ENCODE measurements at regions not wholly inside any gene's neighbourhood (a gene's known extent, or its start where the extent isn't known, plus 50 kb on each side); places are given as distances from the start of the nearest gene placed in this dataset.

- DNase-seq (ENCODE audit: low read depth in 2 of 2, low spot score in 1 of 2), result no peak
Measured at GRCh38 chr7:68417002-68417401, 1181.3 kb upstream of the AUTS2 start.

GRCh38 chr7:68417659-68418058, 1180.6 kb upstream of the AUTS2 start:
- DNase-seq (ENCODE audit: low read depth in 2 of 2, low spot score in 1 of 2), result no peak

- no peak for DNase-seq (ENCODE audit: low read depth in 2 of 2, low spot score in 1 of 2)
Measured at GRCh38 chr7:68420342-68421192, 1177.7 kb upstream of the AUTS2 start.

- no peak for DNase-seq (ENCODE audit: low read depth in 2 of 2, low spot score in 1 of 2)
Measured at GRCh38 chr7:68421712-68422111, 1176.6 kb upstream of the AUTS2 start.

GRCh38 chr7:68422281-68422680, 1176.0 kb upstream of the AUTS2 start:
- DNase-seq (ENCODE audit: low read depth in 2 of 2, low spot score in 1 of 2), result no peak

GRCh38 chr7:68423356-68423755, 1174.9 kb upstream of the AUTS2 start:
- no peak for DNase-seq (ENCODE audit: low read depth in 2 of 2, low spot score in 1 of 2)

GRCh38 chr7:68424658-68425297, 1173.5 kb upstream of the AUTS2 start:
- DNase-seq (ENCODE audit: low read depth in 2 of 2, low spot score in 1 of 2), result no peak

- DNase-seq (ENCODE audit: low read depth in 2 of 2, low spot score in 1 of 2), result no peak
Measured at GRCh38 chr7:68425377-68425776, 1172.9 kb upstream of the AUTS2 start.

- no peak for DNase-seq (ENCODE audit: low read depth in 2 of 2, low spot score in 1 of 2)
Measured at GRCh38 chr7:68429411-68430117, 1168.7 kb upstream of the AUTS2 start.

- DNase-seq (ENCODE audit: low read depth in 2 of 2, low spot score in 1 of 2), result no peak
Measured at GRCh38 chr7:68432585-68432984, 1165.7 kb upstream of the AUTS2 start.

GRCh38 chr7:68433462-68434070, 1164.7 kb upstream of the AUTS2 start:
- no peak for DNase-seq (ENCODE audit: low read depth in 2 of 2, low spot score in 1 of 2)

GRCh38 chr7:68434857-68435256, 1163.4 kb upstream of the AUTS2 start:
- no peak for DNase-seq (ENCODE audit: low read depth in 2 of 2, low spot score in 1 of 2)

GRCh38 chr7:68438016-68438415, 1160.3 kb upstream of the AUTS2 start:
- no peak for DNase-seq (ENCODE audit: low read depth in 2 of 2, low spot score in 1 of 2)

- DNase-seq (ENCODE audit: low read depth in 2 of 2, low spot score in 1 of 2), result no peak
Measured at GRCh38 chr7:68438811-68439210, 1159.5 kb upstream of the AUTS2 start.

GRCh38 chr7:68439897-68440296, 1158.4 kb upstream of the AUTS2 start:
- no peak for DNase-seq (ENCODE audit: low read depth in 2 of 2, low spot score in 1 of 2)

- DNase-seq (ENCODE audit: low read depth in 2 of 2, low spot score in 1 of 2), result no peak
Measured at GRCh38 chr7:68440866-68441265, 1157.4 kb upstream of the AUTS2 start.

- no peak for DNase-seq (ENCODE audit: low read depth in 2 of 2, low spot score in 1 of 2)
Measured at GRCh38 chr7:68441645-68442044, 1156.6 kb upstream of the AUTS2 start.

- DNase-seq (ENCODE audit: low read depth in 2 of 2, low spot score in 1 of 2), result no peak
Measured at GRCh38 chr7:68442931-68443631, 1155.2 kb upstream of the AUTS2 start.

GRCh38 chr7:68444042-68444441, 1154.2 kb upstream of the AUTS2 start:
- DNase-seq (ENCODE audit: low read depth in 2 of 2, low spot score in 1 of 2), result no peak

- DNase-seq (ENCODE audit: low read depth in 2 of 2, low spot score in 1 of 2), result no peak
Measured at GRCh38 chr7:68444956-68445355, 1153.3 kb upstream of the AUTS2 start.

GRCh38 chr7:68446183-68446582, 1152.1 kb upstream of the AUTS2 start:
- no peak for DNase-seq (ENCODE audit: low read depth in 2 of 2, low spot score in 1 of 2)
